H9 (cell line): ENCODE measurements at regions not wholly inside any gene's neighbourhood (a gene's known extent, or its start where the extent isn't known, plus 50 kb on each side); places are given as distances from the start of the nearest gene placed in this dataset.

ENCODE experiments used
- DNase-seq: peaks from one replicate; pipeline ENCODE4 v3.0.0-alpha.2; 2017
- H2AFZ ChIP-seq: one replicate; pipeline ENCODE4 v1.6.1; 2013; ENCODE audit warnings: mild to moderate bottlenecking, low read length, control low read depth, moderate library complexity
- H2AK5ac ChIP-seq: 2 replicates; pipeline ENCODE4 v1.6.1; 2013; ENCODE audit warnings: low read length, control low read depth, mixed read lengths; ENCODE audit not compliant: insufficient read length
- H2BK120ac ChIP-seq: one replicate; pipeline ENCODE4 v1.6.1; 2013; ENCODE audit warnings: low read depth, mild to moderate bottlenecking, low read length, control low read depth, inconsistent platforms; ENCODE audit not compliant: poor library complexity, severe bottlenecking
- H2BK12ac ChIP-seq: 2 replicates; pipeline ENCODE4 v1.6.1; 2013; ENCODE audit warnings: low read length, control low read depth, mixed read lengths, low read depth; ENCODE audit not compliant: insufficient read length
- H2BK15ac ChIP-seq: 2 replicates; pipeline ENCODE4 v1.6.1; 2013; ENCODE audit warnings: low read depth, low read length, control low read depth
- H2BK20ac ChIP-seq: one replicate; pipeline ENCODE4 v1.6.1; 2013; ENCODE audit warnings: low read depth, mild to moderate bottlenecking, low read length, control low read depth, inconsistent platforms; ENCODE audit not compliant: poor library complexity, severe bottlenecking
- H2BK5ac ChIP-seq: 2 replicates; pipeline ENCODE4 v1.6.1; 2013; ENCODE audit warnings: low read length, control low read depth, mixed read lengths; ENCODE audit not compliant: insufficient read length
- H3K14ac ChIP-seq: 2 replicates; pipeline ENCODE4 v1.6.1; 2013; ENCODE audit warnings: low read length, control low read depth; ENCODE audit not compliant: insufficient read depth
- H3K18ac ChIP-seq: 2 replicates; pipeline ENCODE4 v1.6.1; 2013; ENCODE audit warnings: low read depth, mild to moderate bottlenecking, mixed read lengths, low read length, control low read depth; ENCODE audit not compliant: insufficient read length
- H3K23ac ChIP-seq: 2 replicates; pipeline ENCODE4 v1.6.1; 2013; ENCODE audit warnings: low read length, control low read depth, mixed read lengths, low read depth; ENCODE audit not compliant: insufficient read length
- H3K23me2 ChIP-seq: 2 replicates; pipeline ENCODE4 v1.6.1; 2013; ENCODE audit warnings: low read depth, mild to moderate bottlenecking, mixed read lengths, low read length, control low read depth; ENCODE audit not compliant: insufficient read length, poor library complexity, severe bottlenecking
- H3K27ac ChIP-seq: 2 replicates; pipeline ENCODE4 v1.5.1; 2013; ENCODE audit warnings: low read length, control low read depth, mixed read lengths, low read depth; ENCODE audit not compliant: insufficient read length
- H3K27me3 ChIP-seq: 2 replicates; pipeline ENCODE4 v1.6.1; 2013; ENCODE audit warnings: low read length, control low read depth, inconsistent platforms; ENCODE audit not compliant: insufficient read depth
- H3K4ac ChIP-seq: 2 replicates; pipeline ENCODE4 v1.6.1; 2013; ENCODE audit warnings: low read depth, mild to moderate bottlenecking, control low read depth, inconsistent platforms, low read length, moderate library complexity
- H3K4me1 ChIP-seq: 2 replicates; pipeline ENCODE4 v1.6.1; 2013; ENCODE audit warnings: low read length, control low read depth, inconsistent platforms; ENCODE audit not compliant: insufficient read depth
- H3K4me2 ChIP-seq: 2 replicates; pipeline ENCODE4 v1.6.1; 2013; ENCODE audit warnings: low read length, control low read depth, mixed read lengths; ENCODE audit not compliant: insufficient read length, insufficient read depth
- H3K56ac ChIP-seq: 2 replicates; pipeline ENCODE4 v1.6.1; 2013; ENCODE audit warnings: low read depth, mild to moderate bottlenecking, mixed read lengths, low read length, control low read depth; ENCODE audit not compliant: insufficient read length
- H3K79me1 ChIP-seq: 2 replicates; pipeline ENCODE4 v1.6.1; 2013; ENCODE audit warnings: low read depth, mild to moderate bottlenecking, moderate library complexity, low read length, control low read depth, inconsistent platforms; ENCODE audit not compliant: insufficient read depth, poor library complexity, severe bottlenecking
- H3K79me2 ChIP-seq: 2 replicates; pipeline ENCODE4 v1.6.1; 2013; ENCODE audit warnings: low read length, control low read depth, inconsistent platforms; ENCODE audit not compliant: insufficient read depth
- H3K9ac ChIP-seq: 2 replicates; pipeline ENCODE4 v1.6.1; 2013; ENCODE audit warnings: low read length, control low read depth, mixed read lengths; ENCODE audit not compliant: insufficient read length; ENCODE audit errors: extremely low read depth
- H3K9me3 ChIP-seq: one replicate; pipeline ENCODE4 v1.6.1; 2013; ENCODE audit warnings: low read depth, low read length, inconsistent platforms; ENCODE audit not compliant: control insufficient read depth
- H3T11ph ChIP-seq: one replicate; pipeline ENCODE4 v1.6.1; 2013; ENCODE audit warnings: mild to moderate bottlenecking, low read length, control low read depth, inconsistent platforms
- H4K20me1 ChIP-seq: one replicate; pipeline ENCODE4 v1.6.1; 2013; ENCODE audit not compliant: control insufficient read depth, insufficient read length, insufficient read depth
- H4K5ac ChIP-seq: 2 replicates; pipeline ENCODE4 v1.6.1; 2013; ENCODE audit warnings: low read depth, mild to moderate bottlenecking, mixed read lengths, low read length, control low read depth; ENCODE audit not compliant: insufficient read length
- H4K8ac ChIP-seq: replicated peaks from 2 replicates; pipeline ENCODE4 v1.6.1; 2013; ENCODE audit warnings: low read length, control low read depth, mixed read lengths, low read depth; ENCODE audit not compliant: insufficient read length
- H4K91ac ChIP-seq: 2 replicates; pipeline ENCODE4 v1.6.1; 2013; ENCODE audit warnings: low read depth, mild to moderate bottlenecking, moderate library complexity, mixed read lengths, low read length, control low read depth; ENCODE audit not compliant: insufficient read length
- H3K27ac Mint-ChIP-seq, 3 experiments: 2 replicates in 2 of 3; 3 replicates in 1 of 3; pipeline ENCODE4 v1.8.0; 2020 to 2021; ENCODE audit warnings: mixed read lengths in 3 of 3, mild to moderate bottlenecking in 1 of 3, moderate library complexity in 1 of 3
- H3K27me3 Mint-ChIP-seq: 2 replicates; pipeline ENCODE4 v1.8.0; 2021; ENCODE audit warnings: low read depth, mild to moderate bottlenecking, moderate library complexity, mixed read lengths
- H3K36me3 Mint-ChIP-seq, 3 experiments: 2 replicates in 2 of 3; 3 replicates in 1 of 3; pipeline ENCODE4 v1.8.0; 2020 to 2021; ENCODE audit warnings: low read depth in 3 of 3, mixed read lengths in 3 of 3; ENCODE audit not compliant: insufficient read depth in 1 of 3
- H3K4me1 Mint-ChIP-seq, 2 experiments: 2 replicates each; pipeline ENCODE4 v1.8.0; 2020; ENCODE audit warnings: mixed read lengths in 2 of 2
- H3K4me3 Mint-ChIP-seq, 2 experiments: 2 replicates in 1 of 2; 3 replicates in 1 of 2; pipeline ENCODE4 v1.8.0; 2020 to 2021; ENCODE audit warnings: mild to moderate bottlenecking in 2 of 2, mixed read lengths in 2 of 2, moderate library complexity in 1 of 2
- H3K9me3 Mint-ChIP-seq, 2 experiments: 2 replicates in 1 of 2; 3 replicates in 1 of 2; pipeline ENCODE4 v1.8.0; 2020; ENCODE audit warnings: mild to moderate bottlenecking in 2 of 2, mixed read lengths in 2 of 2, moderate library complexity in 1 of 2
- WGBS: extraction: QIAGEN DNeasy Blood & Tissue Kit; methylation state at CpG from one replicate; pipeline ENCODE4 v1.1.7; 2013; ENCODE audit warnings: missing lambda C conversion rate, low lambda C conversion rate, mixed read lengths; ENCODE audit not compliant: insufficient read length; ENCODE audit errors: extremely low coverage; 5-methylcytosine and 5-hydroxymethylcytosine counted together
- TF ChIP-seq, protein P1 (sequence below): fragments of 200-600 bp; sonication (generic); conservative IDR thresholded peaks from 3 replicates; pipeline ENCODE4 v1.8.0; 2021; ENCODE audit warnings: antibody characterized with exemption, mild to moderate bottlenecking

GRCh38 chr7:57362868-57363267, 87.1 kb upstream of the ZNF716 start:
- no peaks in the 10 kb centered on the region for H3K4me1 Mint-ChIP-seq
- Histone ChIP-seq H3K4ac (no peak overlapping the region), H2AFZ (no peak overlapping the region), H3K79me1 (no peaks in the 10 kb centered on the region), H3K27me3 (no peaks in the 10 kb centered on the region), H3K79me2 (no peaks in the 10 kb centered on the region), H2BK5ac (no peak overlapping the region), H3K9me3 (peaks cover 95% of the 10 kb centered on the region), H3K4me2 (no peak overlapping the region), H3K9ac (no peak overlapping the region), H3K27ac (no peak overlapping the region), H3K56ac (no peak overlapping the region), H2BK120ac (no peak overlapping the region), H3K14ac (no peak overlapping the region), H2BK12ac (no peak overlapping the region), H3K4me1 (no peaks in the 10 kb centered on the region), H4K8ac (no peak overlapping the region), H4K20me1 (no peaks in the 10 kb centered on the region), H4K91ac (no peak overlapping the region), H3K18ac (no peak overlapping the region), H3T11ph (no peak overlapping the region), H4K5ac (no peak overlapping the region), H2AK5ac (no peak overlapping the region), H3K23me2 (no peaks in the 10 kb centered on the region), H2BK20ac (no peak overlapping the region), H2BK15ac (no peak overlapping the region), H3K23ac (no peak overlapping the region)
- DNase-seq: no peak
- TF ChIP-seq, protein P1, sequence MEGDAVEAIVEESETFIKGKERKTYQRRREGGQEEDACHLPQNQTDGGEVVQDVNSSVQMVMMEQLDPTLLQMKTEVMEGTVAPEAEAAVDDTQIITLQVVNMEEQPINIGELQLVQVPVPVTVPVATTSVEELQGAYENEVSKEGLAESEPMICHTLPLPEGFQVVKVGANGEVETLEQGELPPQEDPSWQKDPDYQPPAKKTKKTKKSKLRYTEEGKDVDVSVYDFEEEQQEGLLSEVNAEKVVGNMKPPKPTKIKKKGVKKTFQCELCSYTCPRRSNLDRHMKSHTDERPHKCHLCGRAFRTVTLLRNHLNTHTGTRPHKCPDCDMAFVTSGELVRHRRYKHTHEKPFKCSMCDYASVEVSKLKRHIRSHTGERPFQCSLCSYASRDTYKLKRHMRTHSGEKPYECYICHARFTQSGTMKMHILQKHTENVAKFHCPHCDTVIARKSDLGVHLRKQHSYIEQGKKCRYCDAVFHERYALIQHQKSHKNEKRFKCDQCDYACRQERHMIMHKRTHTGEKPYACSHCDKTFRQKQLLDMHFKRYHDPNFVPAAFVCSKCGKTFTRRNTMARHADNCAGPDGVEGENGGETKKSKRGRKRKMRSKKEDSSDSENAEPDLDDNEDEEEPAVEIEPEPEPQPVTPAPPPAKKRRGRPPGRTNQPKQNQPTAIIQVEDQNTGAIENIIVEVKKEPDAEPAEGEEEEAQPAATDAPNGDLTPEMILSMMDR: no peak
- H3K9me3 Mint-ChIP-seq: peaks cover 98 to 100% of the 10 kb centered on the region in 2 experiments
- H3K36me3 Mint-ChIP-seq: peaks cover 35 to 45% (median 37%) of the 10 kb centered on the region in 3 experiments
- H3K27me3 Mint-ChIP-seq: peaks cover 4% of the 10 kb centered on the region
- H3K27ac Mint-ChIP-seq: no peak overlapping the region
- no CpG with 5 or more reads among the region's 5 CpGs for WGBS
- H3K4me3 Mint-ChIP-seq: no peak overlapping the region
